ENCODE measurements at regions not wholly inside any gene's neighbourhood (a gene's known extent, or its start where the extent isn't known, plus 50 kb on each side); places are given as distances from the start of the nearest gene placed in this dataset.

DNA sequence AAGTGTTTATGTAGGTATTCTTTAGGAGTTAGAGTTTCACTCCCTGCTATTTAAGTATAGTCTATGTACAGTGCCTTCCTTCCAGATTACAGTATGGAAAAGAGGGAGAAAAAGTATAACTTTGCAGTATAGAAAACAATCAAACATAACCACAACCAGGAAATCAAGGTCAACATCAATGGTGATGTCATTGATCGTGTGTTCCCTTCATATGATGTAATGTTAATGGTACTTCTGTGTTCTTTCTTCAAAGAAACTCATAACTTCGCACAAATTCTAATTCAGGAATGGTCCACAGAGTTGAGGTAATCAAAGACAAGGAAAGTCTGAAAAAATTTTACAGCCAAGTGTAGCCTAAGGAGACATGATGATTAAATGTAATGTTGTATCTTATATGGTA, 961.1 kb upstream of the EDIL3 start:
- no peaks in the 10 kb centered on the region; the same call in none of the 2 replicates for H3K9me3 ChIP-seq (replicated peaks; ENCODE audit: control insufficient read depth, insufficient read depth, low read depth, low read length)
- no peak overlapping the region for H3K4me2 ChIP-seq (ENCODE audit: insufficient read depth, low read length)
- no peak overlapping the region for H3K27ac ChIP-seq (ENCODE audit: extremely low read depth, low read depth, low read length)
- WGBS (ENCODE audit: insufficient coverage, low coverage, missing lambda C conversion rate), result 0% methylated on average over 2 of the region's 2 CpGs
- no peaks in the 10 kb centered on the region for H3K4me1 ChIP-seq (replicated peaks in 1 of 2; ENCODE audit: control insufficient read depth in 2 of 2, insufficient read depth in 2 of 2, low read length in 2 of 2)
- no peaks in the 10 kb centered on the region for H3K27me3 ChIP-seq (ENCODE audit: control insufficient read depth in 2 of 2, insufficient read depth in 2 of 2, low read length in 2 of 2)
- no peak overlapping the region for H2AFZ ChIP-seq (ENCODE audit: low read depth, low read length)
- no TSS peak for BruUV-seq (replicated peaks)
- H3K9me1 ChIP-seq (ENCODE audit: control insufficient read depth, insufficient read depth, low read length), result no peaks in the 10 kb centered on the region
- no peaks in the 10 kb centered on the region for H3K79me2 ChIP-seq (ENCODE audit: control insufficient read depth, insufficient read depth, low read length)
- H3K9ac ChIP-seq (ENCODE audit: insufficient read depth in 1 of 2, low read depth in 2 of 2, low read length in 2 of 2), result no peak overlapping the region
- H3K4me3 ChIP-seq, result no peak overlapping the region
- ATAC-seq, result no peak
- TF ChIP-seq KDM4B (IDR thresholded peaks at IDR 0.05; ENCODE audit: borderline replicate concordance in 2 of 2, low read depth in 1 of 2) (no peak), DIDO1 (tag; IDR thresholded peaks at IDR 0.05; ENCODE audit: low read depth) (no peak), SUPT5H (IDR thresholded peaks at IDR 0.05) (no peak), NFATC3 (IDR thresholded peaks at IDR 0.05) (no peak), CHD1 (IDR thresholded peaks at IDR 0.05; ENCODE audit: low read length) (no peak), ETV5 (CRISPR knock-in tag; IDR thresholded peaks at IDR 0.05; ENCODE audit: low read depth) (no peak), HDAC3 (IDR thresholded peaks at IDR 0.05; ENCODE audit: borderline replicate concordance, partially characterized antibody) (no peak), ZKSCAN1 (IDR thresholded peaks at IDR 0.05; ENCODE audit: low read depth, low read length) (no peak), SMARCA4 (IDR thresholded peaks at IDR 0.05) (no peak), TBL1XR1 (IDR thresholded peaks at IDR 0.05; ENCODE audit: low read length in 2 of 2) (no peak), ZNF311 (CRISPR knock-in tag; IDR thresholded peaks at IDR 0.05) (no peak), PCBP2 (IDR thresholded peaks at IDR 0.05; ENCODE audit: low read depth, low read length, poor library complexity, severe bottlenecking) (no peak), FOXJ3 (CRISPR knock-in tag; IDR thresholded peaks at IDR 0.05) (no peak)
- TF ChIP-seq, protein P1, sequence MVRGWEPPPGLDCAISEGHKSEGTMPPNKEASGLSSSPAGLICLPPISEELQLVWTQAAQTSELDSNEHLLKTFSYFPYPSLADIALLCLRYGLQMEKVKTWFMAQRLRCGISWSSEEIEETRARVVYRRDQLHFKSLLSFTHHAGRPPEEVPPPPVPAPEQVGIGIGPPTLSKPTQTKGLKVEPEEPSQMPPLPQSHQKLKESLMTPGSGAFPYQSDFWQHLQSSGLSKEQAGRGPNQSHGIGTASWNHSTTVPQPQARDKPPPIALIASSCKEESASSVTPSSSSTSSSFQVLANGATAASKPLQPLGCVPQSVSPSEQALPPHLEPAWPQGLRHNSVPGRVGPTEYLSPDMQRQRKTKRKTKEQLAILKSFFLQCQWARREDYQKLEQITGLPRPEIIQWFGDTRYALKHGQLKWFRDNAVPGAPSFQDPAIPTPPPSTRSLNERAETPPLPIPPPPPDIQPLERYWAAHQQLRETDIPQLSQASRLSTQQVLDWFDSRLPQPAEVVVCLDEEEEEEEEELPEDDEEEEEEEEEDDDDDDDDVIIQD (CRISPR knock-in tag; IDR thresholded peaks at IDR 0.05), result no peak
- TF ChIP-seq, protein P2, sequence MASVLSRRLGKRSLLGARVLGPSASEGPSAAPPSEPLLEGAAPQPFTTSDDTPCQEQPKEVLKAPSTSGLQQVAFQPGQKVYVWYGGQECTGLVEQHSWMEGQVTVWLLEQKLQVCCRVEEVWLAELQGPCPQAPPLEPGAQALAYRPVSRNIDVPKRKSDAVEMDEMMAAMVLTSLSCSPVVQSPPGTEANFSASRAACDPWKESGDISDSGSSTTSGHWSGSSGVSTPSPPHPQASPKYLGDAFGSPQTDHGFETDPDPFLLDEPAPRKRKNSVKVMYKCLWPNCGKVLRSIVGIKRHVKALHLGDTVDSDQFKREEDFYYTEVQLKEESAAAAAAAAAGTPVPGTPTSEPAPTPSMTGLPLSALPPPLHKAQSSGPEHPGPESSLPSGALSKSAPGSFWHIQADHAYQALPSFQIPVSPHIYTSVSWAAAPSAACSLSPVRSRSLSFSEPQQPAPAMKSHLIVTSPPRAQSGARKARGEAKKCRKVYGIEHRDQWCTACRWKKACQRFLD (CRISPR knock-in tag; IDR thresholded peaks at IDR 0.05), result no peak
- TF ChIP-seq, protein P3, sequence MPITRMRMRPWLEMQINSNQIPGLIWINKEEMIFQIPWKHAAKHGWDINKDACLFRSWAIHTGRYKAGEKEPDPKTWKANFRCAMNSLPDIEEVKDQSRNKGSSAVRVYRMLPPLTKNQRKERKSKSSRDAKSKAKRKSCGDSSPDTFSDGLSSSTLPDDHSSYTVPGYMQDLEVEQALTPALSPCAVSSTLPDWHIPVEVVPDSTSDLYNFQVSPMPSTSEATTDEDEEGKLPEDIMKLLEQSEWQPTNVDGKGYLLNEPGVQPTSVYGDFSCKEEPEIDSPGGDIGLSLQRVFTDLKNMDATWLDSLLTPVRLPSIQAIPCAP (CRISPR knock-in tag; IDR thresholded peaks at IDR 0.05; ENCODE audit: borderline replicate concordance), result no peak
- FAIRE-seq, result no peak
- DNase-seq (ENCODE audit: extremely low read depth in 1 of 4, low spot score in 3 of 4), result no peak
- H4K20me1 ChIP-seq (replicated peaks; ENCODE audit: control insufficient read depth, insufficient read depth, low read length), result no peaks in the 10 kb centered on the region
- ChIA-PET POLR2A (no interaction called here), CTCF (ENCODE audit: low intra/inter-chr PET ratio) (no interaction called here)
- no peaks in the 10 kb centered on the region for H3K36me3 ChIP-seq (ENCODE audit: control insufficient read depth, insufficient read depth, low read length)
- intact Hi-C loops (cut with micrococcal nuclease) (no loop called here), in situ Hi-C loops (cut with MboI) (no loop called here)
